Astrocyte (in vitro differentiated cells and primary cell): ENCODE measurements at regions not wholly inside any gene's neighbourhood (a gene's known extent, or its start where the extent isn't known, plus 50 kb on each side); places are given as distances from the start of the nearest gene placed in this dataset.

Experiments used
- DNase-seq: peaks from one replicate; pipeline ENCODE4 v3.0.0-alpha.2; 2010; ENCODE audit warnings: low read depth
- FAIRE-seq: peaks from 2 replicates; lab custom pipeline; 2011; peaks lifted over from hg19 to GRCh38; lab: Jason Lieb, UNC
- H2AFZ ChIP-seq: 2 replicates; pipeline ENCODE4 v1.6.0; 2012; ENCODE audit warnings: low read depth, low read length, inconsistent platforms
- H3K27ac ChIP-seq: 2 replicates; pipeline ENCODE4 v1.5.1; 2011; ENCODE audit warnings: low read depth, low read length, inconsistent platforms
- H3K27me3 ChIP-seq: 2 replicates; pipeline ENCODE4 v1.6.0; 2011; ENCODE audit warnings: low read length, inconsistent platforms; ENCODE audit not compliant: insufficient read depth
- H3K36me3 ChIP-seq: 2 replicates; pipeline ENCODE4 v1.5.1; 2011; ENCODE audit warnings: low read length, inconsistent platforms; ENCODE audit not compliant: insufficient read depth
- H3K4me1 ChIP-seq: 2 replicates; pipeline ENCODE4 v1.5.1; 2011; ENCODE audit warnings: low read length, inconsistent platforms; ENCODE audit not compliant: insufficient read depth
- H3K4me2 ChIP-seq: 2 replicates; pipeline ENCODE4 v1.6.0; 2012; ENCODE audit warnings: low read length, inconsistent platforms
- H3K4me3 ChIP-seq: 2 replicates; pipeline ENCODE4 v1.5.1; 2011; ENCODE audit warnings: low read depth, mild to moderate bottlenecking, low read length, inconsistent platforms; ENCODE audit not compliant: insufficient read depth
- H3K79me2 ChIP-seq: 2 replicates; pipeline ENCODE4 v1.6.0; 2012; ENCODE audit warnings: mild to moderate bottlenecking, low read length, inconsistent platforms; ENCODE audit not compliant: insufficient read depth
- H3K9ac ChIP-seq: 2 replicates; pipeline ENCODE4 v1.6.0; 2012; ENCODE audit warnings: mild to moderate bottlenecking, low read length, inconsistent platforms
- H3K9me3 ChIP-seq: 2 replicates; pipeline ENCODE4 v1.5.1; 2012; ENCODE audit warnings: low read depth, mild to moderate bottlenecking, low read length, inconsistent platforms; ENCODE audit not compliant: insufficient read depth
- H4K20me1 ChIP-seq: 2 replicates; pipeline ENCODE4 v1.6.0; 2012; ENCODE audit warnings: low read length, inconsistent platforms; ENCODE audit not compliant: insufficient read depth
- H3K27ac Mint-ChIP-seq: one replicate; pipeline ENCODE4 v1.8.0; 2021; ENCODE audit warnings: mild to moderate bottlenecking, mixed read lengths; ENCODE audit not compliant: unreplicated experiment
- H3K27me3 Mint-ChIP-seq: one replicate; pipeline ENCODE4 v1.8.0; 2021; ENCODE audit warnings: low read depth, mixed read lengths; ENCODE audit not compliant: unreplicated experiment
- H3K36me3 Mint-ChIP-seq: one replicate; pipeline ENCODE4 v1.8.0; 2021; ENCODE audit warnings: low read depth, mixed read lengths; ENCODE audit not compliant: unreplicated experiment
- H3K4me1 Mint-ChIP-seq: one replicate; pipeline ENCODE4 v1.8.0; 2021; ENCODE audit warnings: low read depth, mixed read lengths; ENCODE audit not compliant: unreplicated experiment
- H3K4me3 Mint-ChIP-seq: one replicate; pipeline ENCODE4 v1.8.0; 2021; ENCODE audit warnings: mild to moderate bottlenecking, moderate library complexity, mixed read lengths; ENCODE audit not compliant: unreplicated experiment
- H3K9me3 Mint-ChIP-seq: one replicate; pipeline ENCODE4 v1.8.0; 2021; ENCODE audit warnings: mild to moderate bottlenecking, mixed read lengths; ENCODE audit not compliant: unreplicated experiment
- EZH2 ChIP-seq: IDR thresholded peaks from 2 replicates; pipeline ENCODE4 v1.6.1; 2012; ENCODE audit warnings: mild to moderate bottlenecking, low read length, inconsistent platforms; ENCODE audit not compliant: insufficient read depth
- TF ChIP-seq, protein P1 (sequence below): IDR thresholded peaks from 2 replicates; pipeline ENCODE4 v1.5.1; 2011; ENCODE audit warnings: low read depth, mild to moderate bottlenecking, inconsistent platforms, low read length, moderate library complexity; ENCODE audit not compliant: insufficient read depth

- no peaks in the 10 kb centered on the region for H4K20me1 ChIP-seq
- H3K9me3 ChIP-seq, result no peaks in the 10 kb centered on the region
- no peak overlapping the region for H3K9ac ChIP-seq
- peaks cover 34% of the 10 kb centered on the region for H3K27me3 Mint-ChIP-seq
- TF ChIP-seq EZH2, result no peak
- TF ChIP-seq, protein P1, sequence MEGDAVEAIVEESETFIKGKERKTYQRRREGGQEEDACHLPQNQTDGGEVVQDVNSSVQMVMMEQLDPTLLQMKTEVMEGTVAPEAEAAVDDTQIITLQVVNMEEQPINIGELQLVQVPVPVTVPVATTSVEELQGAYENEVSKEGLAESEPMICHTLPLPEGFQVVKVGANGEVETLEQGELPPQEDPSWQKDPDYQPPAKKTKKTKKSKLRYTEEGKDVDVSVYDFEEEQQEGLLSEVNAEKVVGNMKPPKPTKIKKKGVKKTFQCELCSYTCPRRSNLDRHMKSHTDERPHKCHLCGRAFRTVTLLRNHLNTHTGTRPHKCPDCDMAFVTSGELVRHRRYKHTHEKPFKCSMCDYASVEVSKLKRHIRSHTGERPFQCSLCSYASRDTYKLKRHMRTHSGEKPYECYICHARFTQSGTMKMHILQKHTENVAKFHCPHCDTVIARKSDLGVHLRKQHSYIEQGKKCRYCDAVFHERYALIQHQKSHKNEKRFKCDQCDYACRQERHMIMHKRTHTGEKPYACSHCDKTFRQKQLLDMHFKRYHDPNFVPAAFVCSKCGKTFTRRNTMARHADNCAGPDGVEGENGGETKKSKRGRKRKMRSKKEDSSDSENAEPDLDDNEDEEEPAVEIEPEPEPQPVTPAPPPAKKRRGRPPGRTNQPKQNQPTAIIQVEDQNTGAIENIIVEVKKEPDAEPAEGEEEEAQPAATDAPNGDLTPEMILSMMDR, result no peak
- no peak overlapping the region for H3K27ac Mint-ChIP-seq
- H3K4me1 Mint-ChIP-seq, result peaks cover 7% of the 10 kb centered on the region
- peak overlapping the region; percentile 49 for H3K4me2 ChIP-seq
- H3K4me1 ChIP-seq, result peaks cover 14% of the 10 kb centered on the region
- no peak overlapping the region for H3K4me3 Mint-ChIP-seq
- H3K9me3 Mint-ChIP-seq, result peaks cover 4% of the 10 kb centered on the region
- H3K79me2 ChIP-seq, result no peaks in the 10 kb centered on the region
- no peak overlapping the region for H3K27ac ChIP-seq
- no peaks in the 10 kb centered on the region for H3K36me3 ChIP-seq
- no peak overlapping the region for H3K4me3 ChIP-seq
- DNase-seq, result peak; percentile 76
- no peak overlapping the region for H2AFZ ChIP-seq
- FAIRE-seq, result no peak
- H3K27me3 ChIP-seq, result peaks cover 2% of the 10 kb centered on the region
- peaks cover 4% of the 10 kb centered on the region for H3K36me3 Mint-ChIP-seq
Observed at GRCh38 chr5:135140446-135141204, 106.6 kb upstream of the PITX1 start.

DNA sequence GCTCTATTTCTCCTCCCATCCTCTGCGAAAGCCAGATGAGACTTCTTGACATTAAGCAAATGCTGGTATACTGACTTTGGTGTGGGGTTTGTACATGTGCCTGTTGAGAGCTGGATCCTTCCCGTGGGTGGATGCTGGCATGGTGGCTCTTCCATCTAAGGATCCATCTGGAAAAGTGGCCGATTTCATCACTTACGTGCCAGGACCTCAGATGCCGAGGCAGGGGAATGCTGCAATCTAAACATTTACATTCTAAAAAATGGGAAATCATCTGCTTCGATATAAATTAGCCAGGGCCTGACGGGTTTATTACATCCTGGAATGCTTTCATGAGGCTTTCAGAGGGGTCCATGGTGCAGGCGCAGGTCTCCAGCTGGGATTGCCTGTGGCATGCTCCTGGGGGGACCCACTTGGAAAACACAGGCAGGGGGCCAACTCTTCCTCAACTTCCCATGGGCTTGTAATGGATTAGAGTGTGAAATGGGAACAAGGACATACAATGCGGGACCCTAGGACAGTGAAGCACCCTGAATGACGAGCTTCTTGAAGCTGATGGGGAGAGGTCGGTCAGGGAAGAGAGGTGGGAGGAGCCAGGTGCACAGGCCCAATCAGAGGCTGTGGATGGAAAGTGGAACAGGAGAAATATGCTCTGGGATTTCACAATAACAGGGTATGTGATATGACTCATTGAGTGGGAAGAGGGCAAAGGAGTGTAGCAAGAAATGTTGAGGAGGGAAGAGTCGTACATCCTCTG is 105.5 kb upstream of the PITX1 start:
- no peak overlapping the region for H3K4me3 ChIP-seq
- H3K27ac ChIP-seq, result no peak overlapping the region

More for the DNA sequence above, 105.5 kb upstream of the PITX1 start:
- FAIRE-seq (no peak), DNase-seq (peak; percentile 84)
- Histone ChIP-seq H4K20me1 (no peaks in the 10 kb centered on the region), H3K4me2 (peak overlapping the region; percentile 49), H3K79me2 (no peaks in the 10 kb centered on the region), H3K9me3 (no peaks in the 10 kb centered on the region), H3K27me3 (peaks cover 2% of the 10 kb centered on the region), H3K9ac (no peak overlapping the region), H3K36me3 (no peaks in the 10 kb centered on the region), H3K4me1 (peaks cover 14% of the 10 kb centered on the region), H2AFZ (no peak overlapping the region)
- H3K4me1 Mint-ChIP-seq, result peaks cover 7% of the 10 kb centered on the region
- peaks cover 41% of the 10 kb centered on the region for H3K27me3 Mint-ChIP-seq
- H3K36me3 Mint-ChIP-seq, result peaks cover 4% of the 10 kb centered on the region
- peaks cover 7% of the 10 kb centered on the region for H3K9me3 Mint-ChIP-seq
- TF ChIP-seq, protein P1, result no peak
- TF ChIP-seq EZH2, result no peak
- no peak overlapping the region for H3K4me3 Mint-ChIP-seq
- H3K27ac Mint-ChIP-seq, result no peak overlapping the region
